ENCODE measurements at regions not wholly inside any gene's neighbourhood (a gene's known extent, or its start where the extent isn't known, plus 50 kb on each side); places are given as distances from the start of the nearest gene placed in this dataset.
A peak's percentile ranks its signal among the peaks of the same experiment; 100 is the strongest.

DNA sequence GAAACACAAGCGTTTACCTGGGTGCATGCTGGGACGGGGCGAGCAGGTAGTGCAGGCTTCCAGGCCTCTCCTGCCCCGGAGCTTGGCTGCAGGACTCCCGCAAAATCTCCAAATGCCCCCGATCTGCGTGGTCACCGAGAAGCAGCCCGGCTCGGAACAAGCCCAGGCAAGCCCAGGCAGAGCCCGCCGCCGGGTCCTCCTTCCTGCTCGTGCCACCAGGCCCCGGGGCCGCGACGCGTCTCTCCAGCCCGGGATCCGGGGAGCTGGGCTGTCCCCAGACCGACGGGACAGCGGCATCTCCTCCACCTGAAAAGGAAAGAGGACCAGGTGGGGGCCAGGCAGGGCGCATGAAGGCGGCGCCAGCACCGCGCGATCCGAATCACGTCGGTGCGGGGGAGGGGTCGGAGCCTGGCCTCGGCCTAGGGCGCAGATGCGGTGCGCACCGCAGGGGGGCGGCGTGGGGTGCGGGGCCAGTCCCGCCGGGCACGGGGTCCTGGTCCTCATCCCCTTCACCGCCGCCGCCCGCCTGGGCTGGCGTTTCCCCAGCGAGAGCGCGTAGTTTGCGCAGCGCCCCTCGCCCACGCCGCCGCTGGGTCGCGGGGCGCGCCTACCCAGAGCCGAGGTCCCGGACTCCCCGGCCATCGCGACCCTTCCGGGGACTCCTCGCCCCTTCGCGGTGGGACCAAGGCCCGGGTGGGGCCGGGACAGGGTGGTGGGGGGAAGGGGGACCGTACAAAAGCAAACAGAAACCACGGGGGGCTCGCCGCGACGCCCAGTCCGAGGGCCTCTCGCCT is 52.4 kb upstream of the H6PD start:
- TF ChIP-seq POLR2AphosphoS5 (IDR thresholded peaks at IDR 0.05; ENCODE audit: low read depth, low read length) (no peak; the same call in 1 of the 2 replicates), POLR2A (IDR thresholded peaks at IDR 0.05; ENCODE audit: low read depth, low read length) (peak; percentile 61; the same call in 1 of the 2 replicates)

Measured in GM12892 (cell line).